ENCODE measurements at regions not wholly inside any gene's neighbourhood (a gene's known extent, or its start where the extent isn't known, plus 50 kb on each side); places are given as distances from the start of the nearest gene placed in this dataset.
"Not testable (repeated sequence)": the region's sequence is repeated elsewhere in the genome, so short reads cannot be mapped to it uniquely, and the experiment has no call there.

DNA sequence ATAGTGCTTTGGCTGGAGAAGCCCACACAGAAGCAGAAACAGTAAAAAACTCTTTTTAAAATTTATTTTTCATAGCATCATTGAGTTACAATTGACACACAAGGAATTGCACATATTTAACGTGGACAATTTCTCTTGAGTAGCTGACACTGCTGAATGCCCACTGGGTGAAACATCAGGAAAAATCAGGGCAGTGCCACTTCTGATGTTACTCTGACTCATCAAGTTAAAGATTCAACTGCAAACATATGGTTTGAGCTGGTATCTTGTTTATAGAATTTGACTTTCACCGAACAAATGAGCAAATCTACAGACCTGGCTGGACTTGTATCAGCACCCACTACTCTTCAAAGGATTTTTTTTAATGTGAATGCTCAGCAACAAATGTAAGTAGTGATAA lies 66.3 kb upstream of the CTSV start:
- not testable (repeated sequence) for H3K36me3 Mint-ChIP-seq; H3K4me3 Mint-ChIP-seq; H3K4me1 Mint-ChIP-seq; ATAC-seq (replicated peaks); H3K9me3 Mint-ChIP-seq; H3K27ac Mint-ChIP-seq; DNase-seq
- H3K27me3 Mint-ChIP-seq, result peaks cover 5 to 20% of the 10 kb centered on the region in 2 donors

DNA sequence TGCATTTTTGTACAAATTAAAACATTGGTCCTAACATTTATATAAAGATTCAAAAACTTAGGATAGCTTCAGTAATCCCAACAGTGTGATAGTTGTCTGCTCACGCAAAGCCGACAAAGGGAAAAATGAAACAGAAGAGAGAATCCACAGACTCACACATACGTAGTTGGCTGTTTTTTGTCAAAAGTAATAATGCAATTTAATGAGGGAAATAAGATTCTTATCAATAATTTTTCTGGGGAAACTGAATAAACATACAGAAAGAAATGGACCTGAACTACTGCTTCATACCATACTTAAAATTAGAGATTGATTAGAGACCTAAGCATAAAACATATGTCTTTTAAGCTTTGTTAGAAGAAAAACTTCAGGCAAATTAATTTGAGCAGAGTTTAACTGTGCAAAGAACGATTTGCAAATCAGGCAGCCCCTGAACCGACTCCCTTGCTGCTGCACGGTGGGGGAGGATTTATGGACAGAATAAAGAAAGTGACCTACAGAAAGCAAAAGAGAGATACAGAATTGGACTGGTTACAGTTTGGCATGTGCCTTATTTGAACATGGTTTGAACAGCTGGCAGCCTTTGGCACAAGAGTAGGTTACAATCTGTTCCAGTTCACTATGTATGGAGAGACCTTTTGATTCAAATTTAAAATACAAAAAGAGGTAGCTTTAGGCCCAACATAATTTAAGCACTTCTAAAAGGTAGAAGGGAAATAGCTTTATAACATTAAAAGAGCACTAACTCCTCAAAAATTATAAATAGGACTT lies 64.9 kb upstream of the CTSV start:
- H3K4me1 Mint-ChIP-seq; H3K36me3 Mint-ChIP-seq; H3K27ac Mint-ChIP-seq; ATAC-seq (replicated peaks); H3K9me3 Mint-ChIP-seq; DNase-seq; H3K4me3 Mint-ChIP-seq: not testable (repeated sequence)
- H3K27me3 Mint-ChIP-seq, result peaks cover 5 to 13% of the 10 kb centered on the region in 2 donors

DNA sequence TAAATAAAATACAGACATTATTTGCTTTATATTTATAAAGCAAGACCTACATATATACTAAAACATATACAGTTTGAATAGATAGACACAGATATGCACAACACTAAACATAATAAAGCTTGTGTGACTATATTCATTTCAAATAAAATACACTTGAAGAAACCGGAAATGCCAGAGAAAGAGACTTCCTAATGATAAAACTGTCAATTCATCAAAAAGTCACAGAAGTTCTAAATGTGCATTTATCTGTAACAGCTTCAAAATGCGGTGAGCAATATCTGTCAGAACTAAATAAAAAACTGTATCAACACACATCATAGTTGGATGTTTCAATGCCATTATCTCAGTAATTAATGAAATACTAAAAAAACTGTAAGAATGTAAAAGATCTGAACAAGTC lies 60.6 kb upstream of the CTSV start:
- H3K4me3 Mint-ChIP-seq; H3K9me3 Mint-ChIP-seq; H3K36me3 Mint-ChIP-seq; H3K4me1 Mint-ChIP-seq; ATAC-seq (replicated peaks); H3K27ac Mint-ChIP-seq; DNase-seq: not testable (repeated sequence)
- H3K27me3 Mint-ChIP-seq, result peaks cover 8 to 13% of the 10 kb centered on the region in 2 donors

DNA sequence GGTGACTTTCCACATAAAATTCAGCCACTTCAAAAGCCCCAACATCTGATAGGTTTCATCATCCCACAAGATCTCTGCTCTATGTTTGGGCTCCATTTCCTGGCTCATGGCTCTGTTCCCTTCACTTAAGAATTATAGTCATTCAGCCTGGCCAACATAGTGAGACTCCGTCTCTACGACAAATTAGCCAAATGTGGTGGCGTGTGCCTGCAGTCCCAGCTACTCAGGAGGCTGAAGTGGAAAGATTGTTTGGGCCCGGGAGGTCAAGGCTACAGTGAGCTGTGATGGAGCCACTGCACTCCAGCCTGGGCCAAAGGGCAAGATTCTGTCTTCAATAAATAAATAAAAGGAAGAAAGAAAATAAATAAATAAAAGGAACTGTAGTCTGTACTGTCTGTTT lies 57.9 kb upstream of the CTSV start:
- no peaks in the 10 kb centered on the region for H3K4me1 Mint-ChIP-seq
- H3K27me3 Mint-ChIP-seq, result peaks cover 27% of the 10 kb centered on the region in 2 donors
- DNase-seq (no peak), ATAC-seq (replicated peaks) (no peak)
- no peak overlapping the region for H3K4me3 Mint-ChIP-seq
- H3K36me3 Mint-ChIP-seq, result no peaks in the 10 kb centered on the region
- H3K9me3 Mint-ChIP-seq, result no peaks in the 10 kb centered on the region
- no peak overlapping the region for H3K27ac Mint-ChIP-seq

DNA sequence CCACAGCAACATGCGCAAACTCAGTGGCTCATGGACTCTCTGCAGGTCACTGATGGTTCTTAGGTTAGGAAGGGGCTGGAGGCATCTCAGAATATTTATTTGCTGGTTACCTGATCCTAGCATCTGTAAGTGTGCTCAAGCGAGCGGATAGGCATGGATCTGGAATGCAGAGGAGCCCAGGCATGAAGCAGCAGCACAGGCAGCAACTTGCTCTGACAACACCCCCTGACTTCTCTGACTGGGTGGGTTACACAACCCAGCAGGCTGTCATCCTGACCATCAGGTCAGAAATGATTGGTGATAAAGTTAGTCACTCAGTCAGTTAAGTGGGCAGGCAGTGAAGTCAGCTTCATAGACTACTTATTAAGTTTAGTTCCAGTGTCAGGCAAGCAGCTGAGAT lies 50.4 kb upstream of the CTSV start:
- not testable (repeated sequence) for ATAC-seq (replicated peaks); H3K4me3 Mint-ChIP-seq; H3K9me3 Mint-ChIP-seq; H3K27ac Mint-ChIP-seq; H3K4me1 Mint-ChIP-seq; DNase-seq; H3K36me3 Mint-ChIP-seq
- H3K27me3 Mint-ChIP-seq, result peaks cover 55 to 60% of the 10 kb centered on the region in 2 donors
